ENCODE measurements at regions not wholly inside any gene's neighbourhood (a gene's known extent, or its start where the extent isn't known, plus 50 kb on each side); places are given as distances from the start of the nearest gene placed in this dataset.

DNA sequence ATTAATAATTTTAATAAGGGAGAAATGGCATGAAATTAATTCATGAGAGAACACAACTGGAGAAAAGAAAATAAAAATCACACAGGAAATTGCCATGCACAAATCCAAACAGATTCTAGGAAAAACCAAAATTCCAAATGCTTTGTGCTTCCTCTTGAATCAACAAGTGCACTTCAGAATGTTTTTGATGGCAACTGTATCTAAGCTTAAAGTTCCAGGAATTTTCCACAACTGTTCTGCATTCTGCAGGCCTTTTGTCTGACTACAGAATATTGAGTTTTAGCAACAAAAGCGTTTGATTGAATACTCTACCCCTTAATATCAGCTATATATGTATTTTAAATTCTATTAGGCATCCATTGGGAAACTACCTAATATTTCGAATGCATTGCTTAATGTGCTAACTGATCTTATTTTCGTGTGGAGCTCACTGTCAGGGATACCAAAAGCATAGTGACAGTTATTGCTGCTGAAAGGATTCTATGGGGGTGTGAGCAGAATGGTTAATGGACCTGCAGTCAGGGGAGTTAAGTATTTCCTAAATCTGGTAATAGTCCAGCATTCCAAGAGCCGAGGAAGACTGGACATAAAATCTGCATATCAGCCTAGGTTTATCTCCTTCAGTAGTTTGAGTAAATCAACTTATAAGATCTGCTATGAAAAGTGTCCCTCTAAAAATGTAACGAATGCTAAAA is 482.7 kb upstream of the POU3F3 start:
- CTCF ChIA-PET, result no interaction called here
- H3K36me3 ChIP-seq (replicated peaks in 1 of 2; ENCODE audit: control insufficient read depth in 1 of 2, insufficient read depth in 2 of 2, low read length in 1 of 2), result no peaks in the 10 kb centered on the region
- H3K27ac ChIP-seq (ENCODE audit: low read depth in 2 of 2, low read length in 1 of 2), result no peak overlapping the region
- 21% methylated on average over 5 of the region's 5 CpGs for WGBS (ENCODE audit: low lambda C conversion rate)
- H3K4me3 ChIP-seq (ENCODE audit: low read depth in 2 of 2, low read length in 1 of 2), result no peak overlapping the region
- H2AFZ ChIP-seq (ENCODE audit: low read depth), result no peak overlapping the region
- no peak overlapping the region for H3K9ac ChIP-seq
- no peaks in the 10 kb centered on the region for H3K9me3 ChIP-seq
- POLR2A ChIA-PET, result no interaction called here
- H3K4me1 ChIP-seq (ENCODE audit: control insufficient read depth in 1 of 2, insufficient read depth in 2 of 2, low read depth in 1 of 2, low read length in 1 of 2), result no peaks in the 10 kb centered on the region; a peak in 1 of 4 replicates
- DNase-seq, result no peak
- TF ChIP-seq TCF12 (IDR thresholded peaks at IDR 0.05), result no peak
- TF ChIP-seq ZBTB33 (IDR thresholded peaks at IDR 0.05; ENCODE audit: borderline replicate concordance, low read depth), result no peak
- TF ChIP-seq, protein P1, sequence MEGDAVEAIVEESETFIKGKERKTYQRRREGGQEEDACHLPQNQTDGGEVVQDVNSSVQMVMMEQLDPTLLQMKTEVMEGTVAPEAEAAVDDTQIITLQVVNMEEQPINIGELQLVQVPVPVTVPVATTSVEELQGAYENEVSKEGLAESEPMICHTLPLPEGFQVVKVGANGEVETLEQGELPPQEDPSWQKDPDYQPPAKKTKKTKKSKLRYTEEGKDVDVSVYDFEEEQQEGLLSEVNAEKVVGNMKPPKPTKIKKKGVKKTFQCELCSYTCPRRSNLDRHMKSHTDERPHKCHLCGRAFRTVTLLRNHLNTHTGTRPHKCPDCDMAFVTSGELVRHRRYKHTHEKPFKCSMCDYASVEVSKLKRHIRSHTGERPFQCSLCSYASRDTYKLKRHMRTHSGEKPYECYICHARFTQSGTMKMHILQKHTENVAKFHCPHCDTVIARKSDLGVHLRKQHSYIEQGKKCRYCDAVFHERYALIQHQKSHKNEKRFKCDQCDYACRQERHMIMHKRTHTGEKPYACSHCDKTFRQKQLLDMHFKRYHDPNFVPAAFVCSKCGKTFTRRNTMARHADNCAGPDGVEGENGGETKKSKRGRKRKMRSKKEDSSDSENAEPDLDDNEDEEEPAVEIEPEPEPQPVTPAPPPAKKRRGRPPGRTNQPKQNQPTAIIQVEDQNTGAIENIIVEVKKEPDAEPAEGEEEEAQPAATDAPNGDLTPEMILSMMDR (IDR thresholded peaks at IDR 0.05), result no peak
- TF ChIP-seq EP300 (IDR thresholded peaks at IDR 0.05; ENCODE audit: borderline replicate concordance in 1 of 2, low read depth in 1 of 2, low read length in 1 of 2), result no peak
- TF ChIP-seq TEAD4 (IDR thresholded peaks at IDR 0.05; ENCODE audit: borderline replicate concordance, insufficient read depth), result no peak
- no peak for TF ChIP-seq CHD2 (IDR thresholded peaks at IDR 0.05; ENCODE audit: low read length, partially characterized antibody)
- no peak for TF ChIP-seq RXRA (IDR thresholded peaks at IDR 0.05; ENCODE audit: borderline replicate concordance, low read depth)
- TF ChIP-seq MAX (IDR thresholded peaks at IDR 0.05; ENCODE audit: low read depth), result no peak
- TF ChIP-seq, protein P2, sequence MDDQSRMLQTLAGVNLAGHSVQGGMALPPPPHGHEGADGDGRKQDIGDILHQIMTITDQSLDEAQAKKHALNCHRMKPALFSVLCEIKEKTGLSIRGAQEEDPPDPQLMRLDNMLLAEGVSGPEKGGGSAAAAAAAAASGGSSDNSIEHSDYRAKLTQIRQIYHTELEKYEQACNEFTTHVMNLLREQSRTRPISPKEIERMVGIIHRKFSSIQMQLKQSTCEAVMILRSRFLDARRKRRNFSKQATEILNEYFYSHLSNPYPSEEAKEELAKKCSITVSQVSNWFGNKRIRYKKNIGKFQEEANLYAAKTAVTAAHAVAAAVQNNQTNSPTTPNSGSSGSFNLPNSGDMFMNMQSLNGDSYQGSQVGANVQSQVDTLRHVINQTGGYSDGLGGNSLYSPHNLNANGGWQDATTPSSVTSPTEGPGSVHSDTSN (IDR thresholded peaks at IDR 0.05), result no peak
- no peak for TF ChIP-seq JUND (IDR thresholded peaks at IDR 0.05)
- no peaks in the 10 kb centered on the region for H3F3A ChIP-seq (replicated peaks; ENCODE audit: insufficient read depth)
- H3K4me2 ChIP-seq, result no peak overlapping the region
- H3K27me3 ChIP-seq (ENCODE audit: insufficient read depth), result no peaks in the 10 kb centered on the region
- no peaks in the 10 kb centered on the region for H4K20me1 ChIP-seq (ENCODE audit: insufficient read depth)
- no peaks in the 10 kb centered on the region for H3K9me2 ChIP-seq
- H3K79me2 ChIP-seq (ENCODE audit: insufficient read depth), result no peaks in the 10 kb centered on the region

GRCh38 chr2:104375206-104375605 is 478.7 kb upstream of the POU3F3 start:
- Histone ChIP-seq H3K4me2 (no peak overlapping the region), H3K9me2 (no peaks in the 10 kb centered on the region), H3F3A (replicated peaks; ENCODE audit: insufficient read depth) (no peaks in the 10 kb centered on the region), H3K79me2 (ENCODE audit: insufficient read depth) (no peaks in the 10 kb centered on the region), H3K36me3 (replicated peaks in 1 of 2; ENCODE audit: control insufficient read depth in 1 of 2, insufficient read depth in 2 of 2, low read length in 1 of 2) (no peaks in the 10 kb centered on the region), H4K20me1 (ENCODE audit: insufficient read depth) (no peaks in the 10 kb centered on the region), H3K27me3 (ENCODE audit: insufficient read depth) (no peaks in the 10 kb centered on the region), H3K4me3 (ENCODE audit: low read depth in 2 of 2, low read length in 1 of 2) (no peak overlapping the region), H3K27ac (ENCODE audit: low read depth in 2 of 2, low read length in 1 of 2) (no peak overlapping the region), H3K9me3 (no peaks in the 10 kb centered on the region), H2AFZ (ENCODE audit: low read depth) (no peak overlapping the region), H3K4me1 (ENCODE audit: control insufficient read depth in 1 of 2, insufficient read depth in 2 of 2, low read depth in 1 of 2, low read length in 1 of 2) (peaks cover 0 to 4% of the 10 kb centered on the region in 2 experiments; a peak in 1 of 4 replicates), H3K9ac (no peak overlapping the region)
- DNase-seq, result no peak
- CTCF ChIA-PET, result no interaction called here
- no peak for TF ChIP-seq MEF2A (IDR thresholded peaks at IDR 0.05; ENCODE audit: borderline replicate concordance, low read depth)
- TF ChIP-seq REST (IDR thresholded peaks at IDR 0.05; ENCODE audit: low read depth, low read length), result no peak
- TF ChIP-seq CHD2 (IDR thresholded peaks at IDR 0.05; ENCODE audit: low read length, partially characterized antibody), result no peak
- no peak for TF ChIP-seq NRF1 (IDR thresholded peaks at IDR 0.05; ENCODE audit: low read depth, low read length)
- POLR2A ChIA-PET, result no interaction called here
